ENCODE measurements at regions not wholly inside any gene's neighbourhood (a gene's known extent, or its start where the extent isn't known, plus 50 kb on each side); places are given as distances from the start of the nearest gene placed in this dataset.

DNA sequence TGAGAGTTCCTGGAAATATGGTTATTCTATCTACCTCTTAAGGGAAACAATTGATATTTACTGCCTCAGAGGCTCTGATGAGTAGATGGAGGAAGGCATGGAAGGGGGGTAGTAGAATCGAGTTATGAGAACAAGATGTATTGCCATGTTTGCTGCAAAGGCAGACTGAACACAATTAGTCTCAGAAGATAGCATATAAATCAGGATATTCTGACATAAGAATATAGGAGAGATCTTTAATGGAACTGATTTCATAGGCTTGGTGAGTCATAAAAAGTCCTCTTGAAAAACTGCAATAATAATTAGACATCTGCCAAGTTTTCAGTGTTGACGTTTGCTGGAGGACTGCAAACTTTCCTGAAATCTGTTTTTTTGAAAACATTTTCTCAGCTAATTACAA, 636.1 kb downstream of the TMTC2 start (continued):
- TF ChIP-seq REST (IDR thresholded peaks at IDR 0.05) (no peak), HNF4A (conservative IDR thresholded peaks at IDR 0.05) (no peak), JUND (IDR thresholded peaks at IDR 0.05) (no peak), FOXA1 (IDR thresholded peaks at IDR 0.05) (no peak)

GRCh38 chr12:83321971-83322370, 635.3 kb downstream of the TMTC2 start:
- Histone ChIP-seq H3K27me3 (ENCODE audit: control insufficient read depth in 4 of 4, insufficient read depth in 4 of 4, low read length in 3 of 4) (no peaks in the 10 kb centered on the region), H3K4me3 (ENCODE audit: low read depth in 1 of 3, low read length in 3 of 3) (no peak overlapping the region), H3K36me3 (ENCODE audit: control insufficient read depth in 4 of 4, insufficient read depth in 3 of 4, low read depth in 1 of 4, low read length in 3 of 4) (no peaks in the 10 kb centered on the region), H3K27ac (ENCODE audit: low read depth in 1 of 2, low read length in 2 of 2) (no peak overlapping the region), H3K4me1 (ENCODE audit: control insufficient read depth in 4 of 4, insufficient read depth in 4 of 4, low read length in 3 of 4) (no peaks in the 10 kb centered on the region), H3K9me3 (ENCODE audit: control insufficient read depth in 4 of 4, low read length in 3 of 4) (no peaks in the 10 kb centered on the region), H3K9ac (ENCODE audit: low read depth in 1 of 2, low read length in 2 of 2) (no peak overlapping the region)
- TF ChIP-seq HNF4G (IDR thresholded peaks at IDR 0.05): no peak
- no peak for TF ChIP-seq CTCF (IDR thresholded peaks at IDR 0.05; ENCODE audit: low read depth, low read length, missing input control)
- TF ChIP-seq GABPA (IDR thresholded peaks at IDR 0.05 in 1 of 2, conservative IDR thresholded peaks at IDR 0.05 in 1 of 2): no peak
- DNase-seq (ENCODE audit: low spot score): no peak
- WGBS: 74% methylated on average over 2 of the region's 2 CpGs

GRCh38 chr12:83320350-83320749, 633.6 kb downstream of the TMTC2 start:
- WGBS: 64% methylated on average over 2 of the region's 2 CpGs
- Histone ChIP-seq H3K27me3 (ENCODE audit: control insufficient read depth in 4 of 4, insufficient read depth in 4 of 4, low read length in 3 of 4) (no peaks in the 10 kb centered on the region), H3K27ac (ENCODE audit: low read depth in 1 of 2, low read length in 2 of 2) (no peak overlapping the region), H3K4me3 (ENCODE audit: low read depth in 1 of 3, low read length in 3 of 3) (no peak overlapping the region), H3K9me3 (ENCODE audit: control insufficient read depth in 4 of 4, low read length in 3 of 4) (no peaks in the 10 kb centered on the region), H3K36me3 (ENCODE audit: control insufficient read depth in 4 of 4, insufficient read depth in 3 of 4, low read depth in 1 of 4, low read length in 3 of 4) (no peaks in the 10 kb centered on the region), H3K9ac (ENCODE audit: low read depth in 1 of 2, low read length in 2 of 2) (no peak overlapping the region), H3K4me1 (ENCODE audit: control insufficient read depth in 4 of 4, insufficient read depth in 4 of 4, low read length in 3 of 4) (no peaks in the 10 kb centered on the region)
- TF ChIP-seq HNF4G (IDR thresholded peaks at IDR 0.05) (no peak), FOXA2 (IDR thresholded peaks at IDR 0.05) (no peak), MAX (IDR thresholded peaks at IDR 0.05) (no peak), FOXA1 (IDR thresholded peaks at IDR 0.05) (no peak), NR2F2 (IDR thresholded peaks at IDR 0.05) (no peak), REST (IDR thresholded peaks at IDR 0.05) (no peak), HNF4A (conservative IDR thresholded peaks at IDR 0.05) (no peak), CTCF (IDR thresholded peaks at IDR 0.05; ENCODE audit: low read depth, low read length, missing input control) (no peak), RAD21 (IDR thresholded peaks at IDR 0.05) (no peak), TAF1 (conservative IDR thresholded peaks at IDR 0.05) (no peak), EGR1 (IDR thresholded peaks at IDR 0.05; ENCODE audit: low read depth in 2 of 2) (no peak), JUND (IDR thresholded peaks at IDR 0.05) (no peak), GABPA (IDR thresholded peaks at IDR 0.05 in 1 of 2, conservative IDR thresholded peaks at IDR 0.05 in 1 of 2) (no peak)
- TF ChIP-seq, protein P1, sequence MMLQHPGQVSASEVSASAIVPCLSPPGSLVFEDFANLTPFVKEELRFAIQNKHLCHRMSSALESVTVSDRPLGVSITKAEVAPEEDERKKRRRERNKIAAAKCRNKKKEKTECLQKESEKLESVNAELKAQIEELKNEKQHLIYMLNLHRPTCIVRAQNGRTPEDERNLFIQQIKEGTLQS (IDR thresholded peaks at IDR 0.05): no peak
- no peak for DNase-seq (ENCODE audit: low spot score)
